ENCODE measurements at regions not wholly inside any gene's neighbourhood (a gene's known extent, or its start where the extent isn't known, plus 50 kb on each side); places are given as distances from the start of the nearest gene placed in this dataset.

DNA sequence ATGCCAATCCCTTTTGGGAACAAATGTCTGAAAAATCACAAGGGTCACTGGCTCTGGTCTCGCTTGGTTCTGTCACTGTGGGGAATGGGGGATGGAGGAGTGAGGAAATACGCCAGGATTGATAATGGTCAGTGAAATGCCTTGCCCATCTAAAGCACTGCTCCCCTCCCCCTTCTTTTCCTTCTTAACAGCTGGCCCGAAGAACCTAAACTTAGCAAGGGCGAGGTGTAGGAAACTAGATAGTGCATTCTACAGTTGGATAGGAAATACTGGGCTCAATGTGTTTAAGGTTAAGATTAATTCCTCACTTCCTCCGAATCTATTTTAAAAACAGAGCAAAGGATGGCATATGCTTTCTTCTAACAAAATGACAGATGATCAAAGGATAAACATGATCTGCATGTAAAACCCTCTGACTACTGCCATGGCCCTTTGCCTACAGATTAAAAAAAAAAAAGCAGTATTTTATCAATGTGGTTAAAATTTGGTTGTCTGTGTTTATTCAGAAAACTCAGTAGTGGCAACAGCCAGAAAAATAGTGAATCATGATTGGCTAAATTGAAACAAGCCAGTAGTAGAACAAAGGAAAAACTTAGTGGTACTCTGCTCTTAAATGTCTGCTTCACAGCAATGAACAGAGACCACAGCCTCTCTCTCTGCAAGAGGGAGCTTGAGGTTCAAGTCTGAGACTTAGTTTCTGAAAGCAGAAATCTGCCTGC lies 86.1 kb upstream of the VAV3 start:
- no peak for DNase-seq (ENCODE audit: low read depth)
- H3K4me3 ChIP-seq (ENCODE audit: low read depth, low read length) = no peak overlapping the region

DNA sequence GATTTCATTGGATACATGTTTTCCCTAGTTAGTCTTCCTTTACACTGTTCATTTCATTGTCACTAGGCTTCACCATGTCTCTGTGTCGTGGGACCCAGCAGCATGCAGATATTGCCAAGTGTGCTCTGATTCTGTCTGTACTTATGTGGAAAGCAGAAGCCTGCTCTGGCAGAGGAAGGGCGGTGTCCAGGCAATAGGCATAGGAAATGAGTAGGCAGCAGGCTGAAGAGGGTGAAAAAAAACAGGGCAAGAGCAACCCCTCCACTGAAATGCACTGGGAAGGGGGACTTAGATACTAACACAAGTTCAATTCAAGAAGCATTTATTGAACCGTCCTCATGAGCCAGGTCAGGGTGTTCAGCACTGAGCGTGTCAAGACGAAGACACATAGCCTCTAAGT lies 85.2 kb upstream of the VAV3 start:
- TF ChIP-seq, protein P1, sequence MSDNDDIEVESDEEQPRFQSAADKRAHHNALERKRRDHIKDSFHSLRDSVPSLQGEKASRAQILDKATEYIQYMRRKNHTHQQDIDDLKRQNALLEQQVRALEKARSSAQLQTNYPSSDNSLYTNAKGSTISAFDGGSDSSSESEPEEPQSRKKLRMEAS (IDR thresholded peaks at IDR 0.05; ENCODE audit: low read depth, low read length) = no peak
- TF ChIP-seq MYC (IDR thresholded peaks at IDR 0.05; ENCODE audit: low read depth, low read length) (no peak), POLR2A (IDR thresholded peaks at IDR 0.05; ENCODE audit: extremely low read depth, insufficient read length) (no peak)
- TF ChIP-seq, protein P2, sequence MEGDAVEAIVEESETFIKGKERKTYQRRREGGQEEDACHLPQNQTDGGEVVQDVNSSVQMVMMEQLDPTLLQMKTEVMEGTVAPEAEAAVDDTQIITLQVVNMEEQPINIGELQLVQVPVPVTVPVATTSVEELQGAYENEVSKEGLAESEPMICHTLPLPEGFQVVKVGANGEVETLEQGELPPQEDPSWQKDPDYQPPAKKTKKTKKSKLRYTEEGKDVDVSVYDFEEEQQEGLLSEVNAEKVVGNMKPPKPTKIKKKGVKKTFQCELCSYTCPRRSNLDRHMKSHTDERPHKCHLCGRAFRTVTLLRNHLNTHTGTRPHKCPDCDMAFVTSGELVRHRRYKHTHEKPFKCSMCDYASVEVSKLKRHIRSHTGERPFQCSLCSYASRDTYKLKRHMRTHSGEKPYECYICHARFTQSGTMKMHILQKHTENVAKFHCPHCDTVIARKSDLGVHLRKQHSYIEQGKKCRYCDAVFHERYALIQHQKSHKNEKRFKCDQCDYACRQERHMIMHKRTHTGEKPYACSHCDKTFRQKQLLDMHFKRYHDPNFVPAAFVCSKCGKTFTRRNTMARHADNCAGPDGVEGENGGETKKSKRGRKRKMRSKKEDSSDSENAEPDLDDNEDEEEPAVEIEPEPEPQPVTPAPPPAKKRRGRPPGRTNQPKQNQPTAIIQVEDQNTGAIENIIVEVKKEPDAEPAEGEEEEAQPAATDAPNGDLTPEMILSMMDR (IDR thresholded peaks at IDR 0.05; ENCODE audit: low read depth, low read length) = no peak
- H3K4me3 ChIP-seq (ENCODE audit: low read depth, low read length) = no peak overlapping the region
- peak; percentile 24 for DNase-seq (ENCODE audit: low read depth)

More for the DNA sequence above, 86.1 kb upstream of the VAV3 start:
- TF ChIP-seq MYC (IDR thresholded peaks at IDR 0.05; ENCODE audit: low read depth, low read length) (no peak), POLR2A (IDR thresholded peaks at IDR 0.05; ENCODE audit: extremely low read depth, insufficient read length) (no peak)
- TF ChIP-seq, protein P1 (IDR thresholded peaks at IDR 0.05; ENCODE audit: low read depth, low read length) = no peak
- TF ChIP-seq, protein P2 (IDR thresholded peaks at IDR 0.05; ENCODE audit: low read depth, low read length) = no peak

DNA sequence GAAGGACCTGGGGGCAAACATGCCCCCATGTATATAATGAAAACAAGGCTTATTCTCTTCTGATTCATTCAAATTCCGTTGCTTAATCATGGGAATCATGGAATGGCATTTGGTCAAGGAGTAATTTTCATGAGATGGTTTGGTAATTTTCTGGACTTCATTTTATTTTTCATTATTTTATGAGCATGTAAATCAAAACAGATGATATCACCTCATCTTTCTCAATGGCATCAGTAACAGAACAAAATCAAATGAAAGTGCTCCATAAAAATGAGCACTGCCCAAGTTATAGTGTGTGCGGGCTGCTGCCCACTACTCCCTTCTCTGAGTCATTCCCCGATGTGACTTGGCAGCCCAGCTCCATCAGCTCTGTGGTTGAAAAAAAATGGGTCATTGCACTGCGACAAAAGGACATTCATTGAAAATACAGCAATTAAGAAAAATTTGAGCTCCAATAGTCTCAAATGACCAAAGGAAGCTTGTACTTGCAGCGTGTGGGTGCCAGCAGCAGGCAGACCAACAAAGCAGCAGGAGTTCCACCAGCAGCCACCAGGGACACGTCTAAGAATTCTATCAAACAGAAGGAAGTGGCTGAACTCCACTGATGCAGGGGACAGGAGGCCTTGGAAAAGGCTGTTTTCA lies 84.3 kb upstream of the VAV3 start:
- TF ChIP-seq, protein P2 (IDR thresholded peaks at IDR 0.05; ENCODE audit: low read depth, low read length) = peak; percentile 49
- TF ChIP-seq, protein P1 (IDR thresholded peaks at IDR 0.05; ENCODE audit: low read depth, low read length) = no peak
- peak; percentile 64 for DNase-seq (ENCODE audit: low read depth)
- H3K4me3 ChIP-seq (ENCODE audit: low read depth, low read length) = no peak overlapping the region

DNA sequence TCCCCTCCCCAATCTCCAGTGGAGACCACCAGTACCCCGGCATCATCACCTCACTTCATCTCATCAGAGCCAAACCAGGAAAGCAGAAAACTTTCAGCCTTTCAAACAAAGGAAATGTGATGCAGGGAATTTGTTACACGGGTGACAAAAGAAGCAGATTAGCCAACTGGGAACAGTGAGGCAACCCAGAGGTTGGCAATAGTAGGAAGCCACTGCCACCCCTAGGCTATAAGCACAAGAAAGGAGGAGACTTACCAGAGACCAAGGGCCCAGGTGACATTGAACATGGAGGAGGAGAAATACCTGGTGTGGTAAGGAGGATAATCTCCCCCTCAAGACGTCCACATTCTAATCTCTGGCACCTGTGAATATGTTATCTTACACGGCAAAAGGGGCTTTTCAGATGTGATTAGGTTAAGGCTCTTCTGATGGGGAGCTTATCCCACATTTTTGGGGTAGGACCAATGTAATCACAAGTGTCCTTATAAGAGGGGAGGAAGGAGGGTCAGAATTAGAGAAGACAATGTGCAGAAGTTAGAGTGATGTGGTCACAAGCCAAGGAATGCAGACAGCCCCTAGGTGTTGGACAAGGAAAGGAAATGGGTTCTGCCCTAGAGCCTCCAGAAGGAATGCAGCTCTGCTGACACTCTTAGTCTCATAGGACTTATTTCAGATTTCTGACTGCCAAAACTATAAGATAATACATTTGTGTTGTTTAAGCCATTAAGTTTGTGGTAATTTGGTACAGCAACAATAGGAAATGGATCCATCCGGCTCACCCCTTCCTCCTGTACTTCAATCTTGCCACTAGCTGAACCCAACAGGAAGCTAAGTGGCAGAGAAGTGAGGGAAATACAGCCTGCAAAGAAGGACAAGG lies 83.6 kb upstream of the VAV3 start:
- TF ChIP-seq, protein P1 (IDR thresholded peaks at IDR 0.05; ENCODE audit: low read depth, low read length) = no peak
- TF ChIP-seq, protein P2 (IDR thresholded peaks at IDR 0.05; ENCODE audit: low read depth, low read length) = no peak
- TF ChIP-seq POLR2A (IDR thresholded peaks at IDR 0.05; ENCODE audit: extremely low read depth, insufficient read length) = no peak
- no peak for TF ChIP-seq MYC (IDR thresholded peaks at IDR 0.05; ENCODE audit: low read depth, low read length)
- DNase-seq (ENCODE audit: low read depth) = no peak
- no peak overlapping the region for H3K4me3 ChIP-seq (ENCODE audit: low read depth, low read length)

DNA sequence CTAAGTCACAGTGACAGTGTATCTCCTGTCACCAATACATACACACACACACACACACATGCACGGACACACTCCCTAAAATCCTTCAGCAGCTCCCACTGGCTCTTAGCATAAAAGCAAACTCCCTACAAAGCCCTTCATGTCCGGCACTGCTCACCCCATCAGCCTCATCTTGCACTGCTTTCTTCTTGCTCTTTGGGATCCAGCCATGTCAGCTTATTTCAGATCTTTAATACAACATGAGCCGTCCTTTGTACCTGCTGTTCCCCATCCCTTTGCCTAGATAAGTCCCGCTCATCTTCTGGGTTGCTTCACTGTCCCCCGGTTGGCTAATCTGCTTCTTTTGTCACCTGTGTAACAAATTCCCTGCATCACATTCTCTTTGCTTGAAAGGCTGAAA lies 82.1 kb upstream of the VAV3 start:
- TF ChIP-seq MYC (IDR thresholded peaks at IDR 0.05; ENCODE audit: low read depth, low read length) = no peak
- TF ChIP-seq, protein P1 (IDR thresholded peaks at IDR 0.05; ENCODE audit: low read depth, low read length) = no peak
- TF ChIP-seq, protein P2 (IDR thresholded peaks at IDR 0.05; ENCODE audit: low read depth, low read length) = no peak
- TF ChIP-seq POLR2A (IDR thresholded peaks at IDR 0.05; ENCODE audit: extremely low read depth, insufficient read length) = no peak
- DNase-seq (ENCODE audit: low read depth) = no peak

More for the DNA sequence above, 82.1 kb upstream of the VAV3 start:
- H3K4me3 ChIP-seq (ENCODE audit: low read depth, low read length) = no peak overlapping the region
